Endodermal cell (in vitro differentiated cells): ENCODE measurements at regions not wholly inside any gene's neighbourhood (a gene's known extent, or its start where the extent isn't known, plus 50 kb on each side); places are given as distances from the start of the nearest gene placed in this dataset.

Experiments
- DNase-seq: peaks from one replicate; pipeline ENCODE4 v3.0.0-alpha.2; 2017
- H3K27ac ChIP-seq: 2 replicates; pipeline ENCODE4 v1.5.1; 2013; ENCODE audit warnings: mild to moderate bottlenecking, low read depth, low read length, moderate library complexity
- H3K27me3 ChIP-seq: 2 replicates; pipeline ENCODE4 v1.6.1; 2013; ENCODE audit warnings: mild to moderate bottlenecking, low read length, moderate library complexity; ENCODE audit not compliant: insufficient read depth, control insufficient read depth, poor library complexity, severe bottlenecking
- H3K36me3 ChIP-seq: 2 replicates; pipeline ENCODE4 v1.7.0; 2013; ENCODE audit warnings: mild to moderate bottlenecking, low read length, moderate library complexity; ENCODE audit not compliant: control insufficient read depth, insufficient read depth
- H3K4me1 ChIP-seq: one replicate; pipeline ENCODE4 v1.7.0; 2013; ENCODE audit warnings: low read length; ENCODE audit not compliant: control insufficient read depth, insufficient read depth
- H3K4me3 ChIP-seq: 2 replicates; pipeline ENCODE4 v1.5.1; 2013; ENCODE audit warnings: mild to moderate bottlenecking, low read length, moderate library complexity
- H3K9ac ChIP-seq: 2 replicates; pipeline ENCODE4 v1.6.1; 2013; ENCODE audit warnings: mild to moderate bottlenecking, low read length, moderate library complexity; ENCODE audit not compliant: poor library complexity, severe bottlenecking; ENCODE audit errors: extremely low read depth
- H3K9me3 ChIP-seq: 2 replicates; pipeline ENCODE4 v1.6.1; 2013; ENCODE audit warnings: mild to moderate bottlenecking, low read length, moderate library complexity; ENCODE audit not compliant: control insufficient read depth
- H3K27ac Mint-ChIP-seq: 2 replicates; pipeline ENCODE4 v1.8.0; 2020; ENCODE audit warnings: mixed read lengths
- H3K27me3 Mint-ChIP-seq: 2 replicates; pipeline ENCODE4 v1.8.0; 2021; ENCODE audit warnings: mild to moderate bottlenecking, mixed read lengths; ENCODE audit not compliant: insufficient read depth
- H3K36me3 Mint-ChIP-seq: 2 replicates; pipeline ENCODE4 v1.8.0; 2020; ENCODE audit warnings: low read depth, mixed read lengths
- H3K4me1 Mint-ChIP-seq: 2 replicates; pipeline ENCODE4 v1.8.0; 2020; ENCODE audit warnings: mixed read lengths
- H3K4me3 Mint-ChIP-seq: 2 replicates; pipeline ENCODE4 v1.8.0; 2020; ENCODE audit warnings: mild to moderate bottlenecking, moderate library complexity, mixed read lengths
- H3K9me3 Mint-ChIP-seq: 2 replicates; pipeline ENCODE4 v1.8.0; 2020; ENCODE audit warnings: mild to moderate bottlenecking, mixed read lengths
- WGBS, 2 experiments: methylation state at CpG; one replicate each; pipeline versions ENCODE4 v1.1.5 to v1.1.7; 2013; ENCODE audit warnings: missing lambda C conversion rate in 2 of 2, mixed read lengths in 1 of 2; ENCODE audit not compliant: insufficient coverage in 1 of 2, insufficient read length in 1 of 2; 5-methylcytosine and 5-hydroxymethylcytosine counted together
- TF ChIP-seq, protein P1 (sequence below): fragments of 200-600 bp; sonication (generic); conservative IDR thresholded peaks from 2 replicates; pipeline ENCODE4 v1.5.0; 2021; ENCODE audit warnings: antibody characterized with exemption, mild to moderate bottlenecking

GRCh38 chr4:182126096-182126495, 117.1 kb upstream of the TENM3 start:
- H3K4me3 Mint-ChIP-seq, result no peak overlapping the region
- 96% methylated on average over 4 to 5 of the region's 5 CpGs for WGBS, 2 experiments
- no peak for DNase-seq
- H3K4me1 ChIP-seq, result no peaks in the 10 kb centered on the region
- no peaks in the 10 kb centered on the region for H3K36me3 Mint-ChIP-seq
- no peaks in the 10 kb centered on the region for H3K36me3 ChIP-seq
- no peaks in the 10 kb centered on the region for H3K27me3 Mint-ChIP-seq
- H3K27me3 ChIP-seq, result no peaks in the 10 kb centered on the region
- no peak overlapping the region for H3K4me3 ChIP-seq
- H3K4me1 Mint-ChIP-seq, result no peaks in the 10 kb centered on the region
- no peak overlapping the region for H3K9ac ChIP-seq
- H3K9me3 Mint-ChIP-seq, result peaks cover 18% of the 10 kb centered on the region
- peaks cover 25% of the 10 kb centered on the region for H3K9me3 ChIP-seq
- TF ChIP-seq, protein P1, sequence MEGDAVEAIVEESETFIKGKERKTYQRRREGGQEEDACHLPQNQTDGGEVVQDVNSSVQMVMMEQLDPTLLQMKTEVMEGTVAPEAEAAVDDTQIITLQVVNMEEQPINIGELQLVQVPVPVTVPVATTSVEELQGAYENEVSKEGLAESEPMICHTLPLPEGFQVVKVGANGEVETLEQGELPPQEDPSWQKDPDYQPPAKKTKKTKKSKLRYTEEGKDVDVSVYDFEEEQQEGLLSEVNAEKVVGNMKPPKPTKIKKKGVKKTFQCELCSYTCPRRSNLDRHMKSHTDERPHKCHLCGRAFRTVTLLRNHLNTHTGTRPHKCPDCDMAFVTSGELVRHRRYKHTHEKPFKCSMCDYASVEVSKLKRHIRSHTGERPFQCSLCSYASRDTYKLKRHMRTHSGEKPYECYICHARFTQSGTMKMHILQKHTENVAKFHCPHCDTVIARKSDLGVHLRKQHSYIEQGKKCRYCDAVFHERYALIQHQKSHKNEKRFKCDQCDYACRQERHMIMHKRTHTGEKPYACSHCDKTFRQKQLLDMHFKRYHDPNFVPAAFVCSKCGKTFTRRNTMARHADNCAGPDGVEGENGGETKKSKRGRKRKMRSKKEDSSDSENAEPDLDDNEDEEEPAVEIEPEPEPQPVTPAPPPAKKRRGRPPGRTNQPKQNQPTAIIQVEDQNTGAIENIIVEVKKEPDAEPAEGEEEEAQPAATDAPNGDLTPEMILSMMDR, result no peak
- no peak overlapping the region for H3K27ac Mint-ChIP-seq
- H3K27ac ChIP-seq, result no peak overlapping the region

DNA sequence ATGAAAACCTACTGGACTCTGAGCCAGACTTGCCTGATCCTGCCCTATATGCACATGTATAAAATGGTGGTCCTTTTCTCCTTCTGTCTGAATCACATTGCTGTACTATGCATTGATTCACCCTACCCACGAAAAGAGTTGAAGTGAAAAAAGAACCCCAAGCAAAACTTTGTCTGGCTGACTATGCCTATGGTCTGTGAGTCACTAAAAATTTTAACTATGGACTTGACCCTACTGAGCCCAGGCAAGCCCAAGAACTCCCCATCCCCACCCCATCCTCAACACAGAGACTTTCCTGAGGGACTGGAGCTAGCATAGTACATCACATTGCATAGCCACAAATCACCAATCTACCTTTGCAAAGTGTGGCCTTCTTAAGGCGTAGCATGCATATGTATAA, 116.6 kb upstream of the TENM3 start:
- H3K4me1 Mint-ChIP-seq, result no peaks in the 10 kb centered on the region

DNA sequence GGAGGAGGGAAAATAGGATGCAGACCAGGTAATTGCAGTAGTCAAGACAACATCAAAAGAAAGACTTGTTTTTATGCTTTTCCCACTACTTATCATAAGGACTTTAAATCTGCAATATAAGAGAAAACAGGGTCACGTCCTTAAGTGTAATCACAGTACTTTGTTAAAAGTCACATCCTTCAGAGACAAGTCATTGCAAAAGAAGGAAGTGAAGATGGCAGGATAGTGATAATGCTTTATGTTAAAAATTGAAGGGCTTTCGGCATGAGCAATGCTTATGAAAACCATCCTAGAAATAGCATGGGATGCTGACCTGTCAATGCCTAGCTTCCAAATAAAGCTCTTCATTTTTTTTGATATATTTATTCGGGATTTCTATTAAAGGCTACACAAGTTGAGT, 110.2 kb upstream of the TENM3 start:
- Histone ChIP-seq H3K4me1 (peaks cover 3% of the 10 kb centered on the region), H3K9ac (no peak overlapping the region), H3K4me3 (no peak overlapping the region), H3K9me3 (no peaks in the 10 kb centered on the region), H3K27me3 (no peaks in the 10 kb centered on the region), H3K27ac (no peak overlapping the region), H3K36me3 (no peaks in the 10 kb centered on the region)
- H3K4me1 Mint-ChIP-seq, result peaks cover 16% of the 10 kb centered on the region
- no peaks in the 10 kb centered on the region for H3K9me3 Mint-ChIP-seq
- no peaks in the 10 kb centered on the region for H3K36me3 Mint-ChIP-seq
- no peak for DNase-seq
- no peak overlapping the region for H3K4me3 Mint-ChIP-seq
- TF ChIP-seq, protein P1, result no peak
- 96 to 100% methylated on average over 2 to 3 of the region's 3 CpGs for WGBS, 2 experiments
- H3K27me3 Mint-ChIP-seq, result peaks cover 1% of the 10 kb centered on the region
- H3K27ac Mint-ChIP-seq, result no peak overlapping the region

More for the DNA sequence above, 116.6 kb upstream of the TENM3 start:
- WGBS, 2 experiments, result 86 to 93% methylated on average over 1 to 2 of the region's 2 CpGs
- Mint-ChIP-seq H3K36me3 (no peaks in the 10 kb centered on the region), H3K27ac (no peak overlapping the region), H3K4me3 (no peak overlapping the region), H3K9me3 (peaks cover 18% of the 10 kb centered on the region), H3K27me3 (no peaks in the 10 kb centered on the region)
- Histone ChIP-seq H3K27me3 (no peaks in the 10 kb centered on the region), H3K4me1 (no peaks in the 10 kb centered on the region), H3K36me3 (no peaks in the 10 kb centered on the region), H3K9me3 (peaks cover 20% of the 10 kb centered on the region), H3K27ac (no peak overlapping the region), H3K9ac (no peak overlapping the region), H3K4me3 (no peak overlapping the region)
- no peak for DNase-seq
- TF ChIP-seq, protein P1, result no peak
